ENCODE measurements at regions not wholly inside any gene's neighbourhood (a gene's known extent, or its start where the extent isn't known, plus 50 kb on each side); places are given as distances from the start of the nearest gene placed in this dataset.

DNA sequence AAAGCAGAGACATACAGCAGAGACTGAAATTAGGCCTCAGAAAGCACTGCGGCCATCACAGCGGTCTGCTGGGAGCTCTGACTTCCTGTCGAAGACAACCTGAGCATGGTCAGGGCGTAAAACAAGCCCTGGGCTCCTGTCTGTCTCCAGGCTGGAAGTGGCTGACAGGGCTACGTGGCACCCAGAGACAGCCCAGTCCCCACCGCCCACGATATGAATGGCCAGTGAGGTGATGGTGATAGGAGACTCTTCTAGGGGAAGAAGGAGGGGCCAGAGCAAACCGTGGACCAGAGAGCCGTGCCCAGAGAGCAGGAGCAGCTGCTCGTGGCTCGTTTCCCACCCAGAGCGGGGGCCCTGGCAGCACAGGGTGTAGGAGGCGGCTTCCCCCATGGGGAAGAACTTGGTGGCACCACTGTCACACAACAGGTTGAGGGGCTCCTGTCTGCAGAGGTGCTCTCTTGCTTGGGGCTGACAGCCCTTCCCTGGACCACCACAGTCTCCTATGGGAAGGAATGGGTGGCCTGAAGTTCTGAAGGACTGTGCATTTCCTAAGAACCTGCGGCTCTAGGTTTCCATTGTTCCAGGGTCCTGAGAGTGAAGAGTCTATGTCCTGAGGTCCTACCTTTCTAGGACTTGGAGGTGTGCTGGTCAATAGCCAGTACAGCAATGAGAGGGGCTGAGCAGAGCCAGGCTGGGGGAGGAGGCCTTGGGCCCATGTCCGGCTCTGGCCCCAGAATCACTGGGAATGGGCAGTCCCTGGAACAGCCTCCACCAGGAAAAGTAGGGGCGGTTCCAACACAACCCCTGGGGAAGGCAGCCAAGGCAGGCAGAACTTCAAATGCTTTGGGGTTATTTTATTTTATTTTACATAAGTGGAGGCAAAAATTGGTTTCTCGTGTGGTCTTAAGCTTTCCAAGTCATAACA is 56.4 kb downstream of the BARX1 start:
- Histone ChIP-seq H3K9me2 (ENCODE audit: insufficient read depth) (no peaks in the 10 kb centered on the region), H3K4me1 (replicated peaks; ENCODE audit: insufficient read depth) (no peaks in the 10 kb centered on the region), H3K4me3 (no peak overlapping the region), H3K4me2 (no peak overlapping the region), H3K9me3 (ENCODE audit: insufficient read depth, low read depth) (no peaks in the 10 kb centered on the region), H3K36me3 (ENCODE audit: low read depth) (no peaks in the 10 kb centered on the region), H3K27me3 (ENCODE audit: insufficient read depth, low read depth) (peaks cover 89% of the 10 kb centered on the region), H3F3A (ENCODE audit: insufficient read depth, low read depth) (no peaks in the 10 kb centered on the region), H2AFZ (no peak overlapping the region), H3K27ac (no peak overlapping the region), H3K79me2 (ENCODE audit: low read depth) (no peaks in the 10 kb centered on the region), H4K20me1 (ENCODE audit: insufficient read depth) (no peaks in the 10 kb centered on the region)
- ChIA-PET POLR2A (ENCODE audit: unreplicated experiment) (no interaction called here), CTCF (interaction anchor here (0.6 kb wide), 1 partner anchor 1147 kb away, joined by 3 read pairs; no protein-coding TSS in a partner anchor)
- BruUV-seq (replicated peaks) = no TSS peak
- DNase-seq = no peak
- intact Hi-C loops (cut with micrococcal nuclease; ENCODE audit: unreplicated experiment) = no loop called here
- TF ChIP-seq EZH2 (IDR thresholded peaks at IDR 0.05; ENCODE audit: low read depth) (no peak), CTCF (conservative IDR thresholded peaks at IDR 0.05) (no peak)

DNA sequence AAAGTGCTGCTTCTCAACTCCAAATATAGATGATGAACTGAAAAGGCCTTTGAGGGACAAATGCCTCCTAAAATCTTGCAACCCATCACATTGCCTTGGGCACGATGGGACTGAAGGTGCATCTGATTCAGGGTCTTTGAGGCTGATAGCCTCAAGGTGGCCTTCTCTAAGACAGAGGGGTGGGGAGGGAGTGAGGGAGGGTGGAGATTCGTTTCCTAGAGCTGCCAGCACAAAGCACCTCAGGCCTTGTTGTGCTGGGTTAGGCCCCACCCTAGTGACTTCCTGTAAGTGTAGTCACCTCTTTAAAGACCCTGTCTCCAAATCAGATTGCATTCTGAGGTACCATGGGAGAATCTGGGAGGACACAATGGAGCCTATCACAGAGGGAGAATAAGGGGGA is 57.1 kb downstream of the BARX1 start:
- Histone ChIP-seq H3K4me2 (no peak overlapping the region), H3K27ac (no peak overlapping the region), H3K9me3 (ENCODE audit: insufficient read depth, low read depth) (no peaks in the 10 kb centered on the region), H4K20me1 (ENCODE audit: insufficient read depth) (no peaks in the 10 kb centered on the region), H3K4me1 (replicated peaks; ENCODE audit: insufficient read depth) (no peaks in the 10 kb centered on the region), H3K4me3 (no peak overlapping the region), H2AFZ (no peak overlapping the region), H3K79me2 (ENCODE audit: low read depth) (no peaks in the 10 kb centered on the region), H3K36me3 (ENCODE audit: low read depth) (no peaks in the 10 kb centered on the region), H3K27me3 (ENCODE audit: insufficient read depth, low read depth) (peaks cover 89% of the 10 kb centered on the region), H3F3A (ENCODE audit: insufficient read depth, low read depth) (no peaks in the 10 kb centered on the region), H3K9me2 (ENCODE audit: insufficient read depth) (no peaks in the 10 kb centered on the region)
- TF ChIP-seq CTCF (conservative IDR thresholded peaks at IDR 0.05) = no peak
- TF ChIP-seq EZH2 (IDR thresholded peaks at IDR 0.05; ENCODE audit: low read depth) = no peak
- DNase-seq = no peak
- BruUV-seq (replicated peaks) = no TSS peak
- intact Hi-C loops (cut with micrococcal nuclease; ENCODE audit: unreplicated experiment) = no loop called here
- CTCF ChIA-PET = interaction anchor here (0.6 kb wide), 1 partner anchor 1148 kb away, joined by 3 read pairs; no protein-coding TSS in a partner anchor
- POLR2A ChIA-PET (ENCODE audit: unreplicated experiment) = no interaction called here

GRCh38 chr9:93897075-93897970 is 57.8 kb downstream of the BARX1 start:
- TF ChIP-seq EZH2 (IDR thresholded peaks at IDR 0.05; ENCODE audit: low read depth) (no peak), CTCF (conservative IDR thresholded peaks at IDR 0.05) (no peak)
- Histone ChIP-seq H3K27ac (no peak overlapping the region), H3K36me3 (ENCODE audit: low read depth) (no peaks in the 10 kb centered on the region), H2AFZ (no peak overlapping the region), H3K4me3 (no peak overlapping the region), H4K20me1 (ENCODE audit: insufficient read depth) (no peaks in the 10 kb centered on the region), H3K4me1 (replicated peaks; ENCODE audit: insufficient read depth) (no peaks in the 10 kb centered on the region), H3K27me3 (ENCODE audit: insufficient read depth, low read depth) (peaks cover 92% of the 10 kb centered on the region), H3F3A (ENCODE audit: insufficient read depth, low read depth) (no peaks in the 10 kb centered on the region), H3K9me2 (ENCODE audit: insufficient read depth) (no peaks in the 10 kb centered on the region), H3K9me3 (ENCODE audit: insufficient read depth, low read depth) (no peaks in the 10 kb centered on the region), H3K79me2 (ENCODE audit: low read depth) (no peaks in the 10 kb centered on the region), H3K4me2 (no peak overlapping the region)
- BruUV-seq (replicated peaks) = no TSS peak
- ChIA-PET CTCF (no interaction called here), POLR2A (ENCODE audit: unreplicated experiment) (no interaction called here)
- no peak for DNase-seq
- intact Hi-C loops (cut with micrococcal nuclease; ENCODE audit: unreplicated experiment) = no loop called here
